Small intestine (tissue), 7 donors: ENCODE measurements at regions not wholly inside any gene's neighbourhood (a gene's known extent, or its start where the extent isn't known, plus 50 kb on each side); places are given as distances from the start of the nearest gene placed in this dataset.
"Not testable (repeated sequence)": the region's sequence is repeated elsewhere in the genome, so short reads cannot be mapped to it uniquely, and the experiment has no call there.

ENCODE experiments used
- DNase-seq, 2 donors: peaks; one replicate each; pipeline versions ENCODE4 v3.0.0 to v3.0.0-alpha.2; 2013
- FAIRE-seq: peaks from 2 replicates; lab custom pipeline; 2012; peaks lifted over from hg19 to GRCh38; lab: Jason Lieb, UNC
- H3K27ac ChIP-seq, 3 donors: one replicate each; pipeline ENCODE4 v1.5.1; 2013; ENCODE audit warnings: low read length in 2 of 3, mild to moderate bottlenecking in 2 of 3, control low read depth in 1 of 3, inconsistent platforms in 1 of 3, low read depth in 1 of 3, moderate library complexity in 1 of 3
- H3K27me3 ChIP-seq, 3 donors: one replicate each; pipeline ENCODE4 v1.6.1; 2013; ENCODE audit warnings: low read length in 3 of 3, inconsistent platforms in 1 of 3; ENCODE audit not compliant: control insufficient read depth in 3 of 3, insufficient read depth in 3 of 3
- H3K36me3 ChIP-seq, 3 donors: one replicate each; pipeline ENCODE4 v1.6.1; 2013; ENCODE audit warnings: low read length in 3 of 3, inconsistent platforms in 1 of 3, low read depth in 1 of 3, mild to moderate bottlenecking in 1 of 3, moderate library complexity in 1 of 3; ENCODE audit not compliant: control insufficient read depth in 3 of 3, insufficient read depth in 2 of 3
- H3K4me1 ChIP-seq, 3 donors: one replicate each; pipeline ENCODE4 v1.6.1; 2013; ENCODE audit warnings: low read length in 2 of 3, inconsistent platforms in 1 of 3, low read depth in 1 of 3, mild to moderate bottlenecking in 1 of 3, moderate library complexity in 1 of 3; ENCODE audit not compliant: control insufficient read depth in 3 of 3, insufficient read depth in 2 of 3
- H3K4me3 ChIP-seq, 3 donors: one replicate each; pipeline ENCODE4 v1.5.1; 2013; ENCODE audit warnings: low read length in 3 of 3, control low read depth in 1 of 3, inconsistent platforms in 1 of 3, low read depth in 1 of 3, mild to moderate bottlenecking in 1 of 3, moderate library complexity in 1 of 3
- H3K9me3 ChIP-seq, 2 donors: one replicate each; pipeline ENCODE4 v1.6.1; 2013; ENCODE audit warnings: low read depth in 1 of 2, low read length in 1 of 2; ENCODE audit not compliant: control insufficient read depth in 2 of 2, insufficient read depth in 1 of 2
- WGBS, 3 donors: extraction: QIAGEN DNeasy Blood & Tissue Kit; methylation state at CpG; one replicate each; pipeline ENCODE4 v1.1.7; 2013; 5-methylcytosine and 5-hydroxymethylcytosine counted together
- donor health status: healthy with polysubstance abuse.
- donor health status: control.
- donor health status: control.
- donor health status: Bipolar disorder and iron deficiency.
- donor health status: healthy.

- no peak for DNase-seq
- Histone ChIP-seq H3K36me3 (no peaks in the 10 kb centered on the region), H3K4me1 (no peaks in the 10 kb centered on the region), H3K4me3 (no peak overlapping the region), H3K27me3 (no peaks in the 10 kb centered on the region), H3K9me3 (no peaks in the 10 kb centered on the region), H3K27ac (no peak overlapping the region)
- FAIRE-seq, result no peak
- 82 to 96% (median 83%) methylated on average over 1 of the region's 1 CpG for WGBS, 3 donors
These were observed 901.7 kb upstream of the CITED2 start for GRCh38 chr6:140276133-140276532.

- FAIRE-seq, result no peak
- DNase-seq, result no peak
- Histone ChIP-seq H3K27ac (no peak overlapping the region), H3K9me3 (no peaks in the 10 kb centered on the region), H3K4me3 (no peak overlapping the region), H3K27me3 (no peaks in the 10 kb centered on the region), H3K4me1 (no peaks in the 10 kb centered on the region), H3K36me3 (no peaks in the 10 kb centered on the region)
These were observed 901.3 kb upstream of the CITED2 start for GRCh38 chr6:140275725-140276124.

GRCh38 chr6:140274548-140274947 is 900.1 kb upstream of the CITED2 start:
- DNase-seq, result no peak
- H3K27ac ChIP-seq, result no peak overlapping the region
- 78 to 87% (median 82%) methylated on average over 2 of the region's 2 CpGs for WGBS, 3 donors
- H3K36me3 ChIP-seq, result no peaks in the 10 kb centered on the region
- H3K27me3 ChIP-seq, result no peaks in the 10 kb centered on the region
- H3K4me1 ChIP-seq, result no peaks in the 10 kb centered on the region
- no peak overlapping the region for H3K4me3 ChIP-seq
- H3K9me3 ChIP-seq, result no peaks in the 10 kb centered on the region
- FAIRE-seq, result no peak

GRCh38 chr6:140271759-140272377 is 897.4 kb upstream of the CITED2 start:
- H3K36me3 ChIP-seq, result no peaks in the 10 kb centered on the region
- H3K4me3 ChIP-seq, result no peak overlapping the region
- no peak for FAIRE-seq
- DNase-seq, result no peak
- H3K9me3 ChIP-seq, result peaks cover 0 to 3% of the 10 kb centered on the region in 2 donors
- 78 to 91% (median 90%) methylated on average over 2 of the region's 2 CpGs for WGBS, 3 donors
- no peak overlapping the region for H3K27ac ChIP-seq
- no peaks in the 10 kb centered on the region for H3K4me1 ChIP-seq
- H3K27me3 ChIP-seq, result no peaks in the 10 kb centered on the region

GRCh38 chr6:140269591-140270165 is 895.2 kb upstream of the CITED2 start:
- H3K4me1 ChIP-seq, result no peaks in the 10 kb centered on the region
- no peaks in the 10 kb centered on the region for H3K36me3 ChIP-seq
- peaks cover 0 to 4% of the 10 kb centered on the region in 2 donors for H3K9me3 ChIP-seq
- 66 to 83% (median 78%) methylated on average over 2 of the region's 2 CpGs for WGBS, 3 donors
- no peak for FAIRE-seq
- no peak overlapping the region for H3K4me3 ChIP-seq
- no peaks in the 10 kb centered on the region for H3K27me3 ChIP-seq
- no peak overlapping the region for H3K27ac ChIP-seq
- DNase-seq, result no peak

GRCh38 chr6:140264431-140264830 is 890.0 kb upstream of the CITED2 start:
- DNase-seq (no peak), FAIRE-seq (no peak)
- Histone ChIP-seq H3K4me1 (no peaks in the 10 kb centered on the region), H3K4me3 (no peak overlapping the region), H3K36me3 (no peaks in the 10 kb centered on the region), H3K9me3 (peaks cover 0 to 6% of the 10 kb centered on the region in 2 donors), H3K27me3 (no peaks in the 10 kb centered on the region), H3K27ac (no peak overlapping the region)
- WGBS, 3 donors, result 82 to 85% (median 82%) methylated on average over 3 of the region's 3 CpGs

GRCh38 chr6:140258302-140258701 is 883.9 kb upstream of the CITED2 start:
- H3K4me1 ChIP-seq, H3K27me3 ChIP-seq, H3K36me3 ChIP-seq, H3K4me3 ChIP-seq, FAIRE-seq, H3K9me3 ChIP-seq, H3K27ac ChIP-seq, DNase-seq: not testable (repeated sequence)
- 58 to 80% (median 64%) methylated on average over 4 of the region's 6 CpGs for WGBS, 3 donors

- Histone ChIP-seq H3K9me3 (no peaks in the 10 kb centered on the region), H3K27ac (no peak overlapping the region), H3K36me3 (no peaks in the 10 kb centered on the region), H3K4me3 (no peak overlapping the region), H3K27me3 (no peaks in the 10 kb centered on the region), H3K4me1 (no peaks in the 10 kb centered on the region)
- 65 to 80% (median 76%) methylated on average over 2 of the region's 2 CpGs for WGBS, 3 donors
- DNase-seq (no peak), FAIRE-seq (no peak)
These were observed 881.8 kb upstream of the CITED2 start for GRCh38 chr6:140256248-140256647.

GRCh38 chr6:140253096-140253495 is 878.6 kb upstream of the CITED2 start:
- no peak for DNase-seq
- no peaks in the 10 kb centered on the region for H3K4me1 ChIP-seq
- WGBS, 3 donors, result 63 to 79% (median 66%) methylated on average over 1 of the region's 1 CpG
- H3K4me3 ChIP-seq, result no peak overlapping the region
- H3K27ac ChIP-seq, result no peak overlapping the region
- H3K9me3 ChIP-seq, result no peaks in the 10 kb centered on the region
- no peak for FAIRE-seq
- no peaks in the 10 kb centered on the region for H3K36me3 ChIP-seq
- H3K27me3 ChIP-seq, result no peaks in the 10 kb centered on the region
